DND-41 (cell line): ENCODE measurements at regions not wholly inside any gene's neighbourhood (a gene's known extent, or its start where the extent isn't known, plus 50 kb on each side); places are given as distances from the start of the nearest gene placed in this dataset.

ENCODE experiments used
- ATAC-seq: fragments of 200-7000 bp; cut with Tn5 transposase; 3 replicates; pipeline ENCODE4 v1.9.1; 2021; ENCODE audit warnings: low read depth; ENCODE audit not compliant: insufficient read depth
- DNase-seq: peaks from one replicate; pipeline ENCODE4 v3.0.0-alpha.2; 2020
- H2AFZ ChIP-seq: 2 replicates; pipeline ENCODE4 v1.6.0; 2012; ENCODE audit warnings: low read depth, low read length
- H3K27ac ChIP-seq: 2 replicates; pipeline ENCODE4 v1.5.1; 2012; ENCODE audit warnings: low read length, inconsistent platforms
- H3K27me3 ChIP-seq: fragments of 200-600 bp; sonication (generic); 2 replicates; pipeline ENCODE4 v1.6.0; 2012; ENCODE audit warnings: low read length, mild to moderate bottlenecking, inconsistent platforms; ENCODE audit not compliant: insufficient read depth, poor library complexity
- H3K36me3 ChIP-seq: 2 replicates; pipeline ENCODE4 v1.5.1; 2012; ENCODE audit warnings: low read length, inconsistent platforms; ENCODE audit not compliant: insufficient read depth
- H3K4me1 ChIP-seq: 2 replicates; pipeline ENCODE4 v1.5.1; 2012; ENCODE audit warnings: mild to moderate bottlenecking, low read length; ENCODE audit not compliant: insufficient read depth
- H3K4me2 ChIP-seq: 2 replicates; pipeline ENCODE4 v1.6.0; 2012; ENCODE audit warnings: mild to moderate bottlenecking, moderate library complexity, low read length, inconsistent platforms; ENCODE audit not compliant: insufficient read depth
- H3K4me3 ChIP-seq, 2 experiments: fragments of 200-600 bp in 1 of 2; shearing (Covaris generic) in 1 of 2; 2 replicates each; pipeline ENCODE4 v1.5.1; 2012 to 2016; ENCODE audit warnings: inconsistent platforms in 2 of 2, low read length in 2 of 2, mild to moderate bottlenecking in 2 of 2, low read depth in 1 of 2, moderate library complexity in 1 of 2
- H3K79me2 ChIP-seq: 2 replicates; pipeline ENCODE4 v1.6.0; 2012; ENCODE audit warnings: low read length, inconsistent platforms; ENCODE audit not compliant: insufficient read depth
- H3K9ac ChIP-seq: 2 replicates; pipeline ENCODE4 v1.6.0; 2012; ENCODE audit warnings: low read depth, mild to moderate bottlenecking, inconsistent platforms, low read length, moderate library complexity
- H3K9me3 ChIP-seq: 2 replicates; pipeline ENCODE4 v1.5.1; 2012; ENCODE audit warnings: low read length, moderate library complexity, mild to moderate bottlenecking, inconsistent platforms; ENCODE audit not compliant: insufficient read depth, severe bottlenecking
- H4K20me1 ChIP-seq: 2 replicates; pipeline ENCODE4 v1.6.0; 2012; ENCODE audit warnings: low read length; ENCODE audit not compliant: insufficient read depth
- EZH2 ChIP-seq: IDR thresholded peaks from 3 replicates; pipeline ENCODE4 v1.6.1; 2012; ENCODE audit warnings: borderline replicate concordance, low read depth, mild to moderate bottlenecking, moderate library complexity, low read length, inconsistent platforms; ENCODE audit not compliant: severe bottlenecking
- TF ChIP-seq, protein P1 (sequence below): IDR thresholded peaks from 2 replicates; pipeline ENCODE4 v1.5.1; 2012; ENCODE audit warnings: borderline replicate concordance, low read length, moderate library complexity, mild to moderate bottlenecking; ENCODE audit not compliant: poor library complexity, severe bottlenecking; ENCODE audit errors: extremely low read depth

DNA sequence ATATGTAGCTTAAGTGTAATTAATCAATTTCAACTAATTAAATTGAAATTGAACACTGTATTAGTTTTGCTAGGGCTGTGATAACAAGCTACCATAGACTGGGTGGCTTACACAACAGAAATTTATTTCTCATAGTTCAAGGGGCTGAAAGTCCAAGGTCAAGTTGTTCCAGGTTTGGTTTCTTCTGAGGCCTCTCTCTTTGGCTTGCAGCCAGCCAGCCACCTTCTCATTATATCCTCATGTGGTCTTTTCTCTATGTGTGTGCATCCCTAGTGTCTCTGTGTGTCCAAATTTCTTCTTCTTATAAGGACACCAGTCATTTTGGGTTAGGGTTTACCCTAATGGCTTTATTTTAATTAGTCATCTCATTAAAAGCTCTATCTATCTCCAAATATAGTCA lies 611.7 kb downstream of the UTRN start:
- no peak for ATAC-seq
- DNase-seq = no peak
- Histone ChIP-seq H3K27ac (no peak overlapping the region), H3K36me3 (no peaks in the 10 kb centered on the region), H3K4me2 (no peak overlapping the region), H3K4me3 (no peak overlapping the region), H4K20me1 (no peaks in the 10 kb centered on the region), H3K27me3 (no peaks in the 10 kb centered on the region), H3K9me3 (peaks cover 5% of the 10 kb centered on the region), H3K9ac (no peak overlapping the region), H2AFZ (no peak overlapping the region), H3K4me1 (no peaks in the 10 kb centered on the region), H3K79me2 (no peaks in the 10 kb centered on the region)
- TF ChIP-seq, protein P1, sequence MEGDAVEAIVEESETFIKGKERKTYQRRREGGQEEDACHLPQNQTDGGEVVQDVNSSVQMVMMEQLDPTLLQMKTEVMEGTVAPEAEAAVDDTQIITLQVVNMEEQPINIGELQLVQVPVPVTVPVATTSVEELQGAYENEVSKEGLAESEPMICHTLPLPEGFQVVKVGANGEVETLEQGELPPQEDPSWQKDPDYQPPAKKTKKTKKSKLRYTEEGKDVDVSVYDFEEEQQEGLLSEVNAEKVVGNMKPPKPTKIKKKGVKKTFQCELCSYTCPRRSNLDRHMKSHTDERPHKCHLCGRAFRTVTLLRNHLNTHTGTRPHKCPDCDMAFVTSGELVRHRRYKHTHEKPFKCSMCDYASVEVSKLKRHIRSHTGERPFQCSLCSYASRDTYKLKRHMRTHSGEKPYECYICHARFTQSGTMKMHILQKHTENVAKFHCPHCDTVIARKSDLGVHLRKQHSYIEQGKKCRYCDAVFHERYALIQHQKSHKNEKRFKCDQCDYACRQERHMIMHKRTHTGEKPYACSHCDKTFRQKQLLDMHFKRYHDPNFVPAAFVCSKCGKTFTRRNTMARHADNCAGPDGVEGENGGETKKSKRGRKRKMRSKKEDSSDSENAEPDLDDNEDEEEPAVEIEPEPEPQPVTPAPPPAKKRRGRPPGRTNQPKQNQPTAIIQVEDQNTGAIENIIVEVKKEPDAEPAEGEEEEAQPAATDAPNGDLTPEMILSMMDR = no peak
- no peak for TF ChIP-seq EZH2

GRCh38 chr6:144897441-144897921 lies 612.3 kb downstream of the UTRN start:
- Histone ChIP-seq H3K9ac (no peak overlapping the region), H3K27me3 (no peaks in the 10 kb centered on the region), H3K27ac (no peak overlapping the region), H2AFZ (no peak overlapping the region), H4K20me1 (no peaks in the 10 kb centered on the region), H3K4me1 (no peaks in the 10 kb centered on the region), H3K9me3 (peaks cover 6% of the 10 kb centered on the region), H3K79me2 (no peaks in the 10 kb centered on the region), H3K4me3 (no peak overlapping the region), H3K36me3 (no peaks in the 10 kb centered on the region), H3K4me2 (no peak overlapping the region)
- DNase-seq = no peak
- ATAC-seq = no peak
- TF ChIP-seq EZH2 = no peak
- TF ChIP-seq, protein P1 = no peak

- DNase-seq = no peak
- Histone ChIP-seq H4K20me1 (no peaks in the 10 kb centered on the region), H3K27ac (no peak overlapping the region), H3K4me1 (no peaks in the 10 kb centered on the region), H3K9me3 (peaks cover 6% of the 10 kb centered on the region), H3K4me2 (no peak overlapping the region), H3K79me2 (no peaks in the 10 kb centered on the region), H3K9ac (no peak overlapping the region), H3K27me3 (no peaks in the 10 kb centered on the region), H2AFZ (no peak overlapping the region), H3K4me3 (no peak overlapping the region), H3K36me3 (no peaks in the 10 kb centered on the region)
- TF ChIP-seq, protein P1 = no peak
- no peak for ATAC-seq
These were observed 613.0 kb downstream of the UTRN start for GRCh38 chr6:144898052-144898689.
